ENCODE measurements at regions not wholly inside any gene's neighbourhood (a gene's known extent, or its start where the extent isn't known, plus 50 kb on each side); places are given as distances from the start of the nearest gene placed in this dataset.
"Not testable (repeated sequence)": the region's sequence is repeated elsewhere in the genome, so short reads cannot be mapped to it uniquely, and the experiment has no call there.

GRCh38 chr12:46647034-46647433 lies 178.8 kb downstream of the SLC38A4 start:
- H3K4me3 ChIP-seq (ENCODE audit: control insufficient read depth in 2 of 3, extremely low read depth in 1 of 3, insufficient read depth in 2 of 3, low read depth in 1 of 3, low read length in 3 of 3) = no peak overlapping the region
- H3K4me2 ChIP-seq (ENCODE audit: control insufficient read depth, extremely low read depth, insufficient read depth, low read depth, low read length) = no peak overlapping the region
- no peak for TF ChIP-seq EZH2 (IDR thresholded peaks at IDR 0.05; ENCODE audit: low read length)
- TF ChIP-seq CTCF (optimal IDR thresholded peaks at IDR 0.05 in 1 of 3, IDR thresholded peaks at IDR 0.05 in 1 of 3, conservative IDR thresholded peaks at IDR 0.05 in 1 of 3; ENCODE audit: extremely low read depth in 1 of 3, insufficient read depth in 2 of 3, low read length in 3 of 3) = no peak
- FAIRE-seq = no peak
- H3K79me2 ChIP-seq (ENCODE audit: control insufficient read depth, insufficient read depth, low read length) = no peaks in the 10 kb centered on the region
- H3K9ac ChIP-seq (ENCODE audit: control insufficient read depth, extremely low read depth, insufficient read depth, low read length) = no peak overlapping the region
- H3K27me3 ChIP-seq (ENCODE audit: control insufficient read depth, extremely low read depth, insufficient read depth, low read length) = no peaks in the 10 kb centered on the region
- no peaks in the 10 kb centered on the region for H4K20me1 ChIP-seq (ENCODE audit: control insufficient read depth, extremely low read depth, insufficient read depth, low read length)
- no peaks in the 10 kb centered on the region for H3K4me1 ChIP-seq (ENCODE audit: control insufficient read depth, extremely low read depth, insufficient read depth, low read length)
- peaks cover 0 to 2% of the 10 kb centered on the region in 2 experiments for H3K36me3 ChIP-seq (ENCODE audit: control insufficient read depth in 2 of 2, extremely low read depth in 1 of 2, insufficient read depth in 2 of 2, low read length in 2 of 2)
- H3K27ac ChIP-seq (ENCODE audit: control insufficient read depth, insufficient read depth, low read length) = no peak overlapping the region
- no peak for DNase-seq (ENCODE audit: low read depth, low spot score)
- dilution Hi-C loops (cut with MboI; ENCODE audit: extremely low pct_ligation_motif_present, low sequenced_read_pairs) = no loop called here
- H3K9me3 ChIP-seq (ENCODE audit: control insufficient read depth, low read depth, low read length) = no peaks in the 10 kb centered on the region
- no peaks in the 10 kb centered on the region for H3K9me1 ChIP-seq (ENCODE audit: control insufficient read depth, extremely low read depth, insufficient read depth, low read length)
- no peak overlapping the region for H2AFZ ChIP-seq (ENCODE audit: control insufficient read depth, low read length)

- H3K9me1 ChIP-seq (ENCODE audit: control insufficient read depth, extremely low read depth, insufficient read depth, low read length); DNase-seq (ENCODE audit: low read depth, low spot score); H3K27me3 ChIP-seq (ENCODE audit: control insufficient read depth, extremely low read depth, insufficient read depth, low read length); H3K27ac ChIP-seq (ENCODE audit: control insufficient read depth, insufficient read depth, low read length); H3K4me1 ChIP-seq (ENCODE audit: control insufficient read depth, extremely low read depth, insufficient read depth, low read length); H3K4me3 ChIP-seq (ENCODE audit: control insufficient read depth in 2 of 3, extremely low read depth in 1 of 3, insufficient read depth in 2 of 3, low read depth in 1 of 3, low read length in 3 of 3); H3K79me2 ChIP-seq (ENCODE audit: control insufficient read depth, insufficient read depth, low read length); H2AFZ ChIP-seq (ENCODE audit: control insufficient read depth, low read length); H3K4me2 ChIP-seq (ENCODE audit: control insufficient read depth, extremely low read depth, insufficient read depth, low read depth, low read length); H3K36me3 ChIP-seq (ENCODE audit: control insufficient read depth in 2 of 2, extremely low read depth in 1 of 2, insufficient read depth in 2 of 2, low read length in 2 of 2); H4K20me1 ChIP-seq (ENCODE audit: control insufficient read depth, extremely low read depth, insufficient read depth, low read length); dilution Hi-C loops (cut with MboI; ENCODE audit: extremely low pct_ligation_motif_present, low sequenced_read_pairs); FAIRE-seq; H3K9me3 ChIP-seq (ENCODE audit: control insufficient read depth, low read depth, low read length); H3K9ac ChIP-seq (ENCODE audit: control insufficient read depth, extremely low read depth, insufficient read depth, low read length): not testable (repeated sequence)
Measured at GRCh38 chr12:46641649-46642048, 184.1 kb downstream of the SLC38A4 start.

GRCh38 chr12:46635818-46636217 lies 190.0 kb downstream of the SLC38A4 start:
- Histone ChIP-seq H3K9me1 (ENCODE audit: control insufficient read depth, extremely low read depth, insufficient read depth, low read length) (no peaks in the 10 kb centered on the region), H3K36me3 (ENCODE audit: control insufficient read depth in 2 of 2, extremely low read depth in 1 of 2, insufficient read depth in 2 of 2, low read length in 2 of 2) (peaks cover 0 to 3% of the 10 kb centered on the region in 2 experiments), H3K4me1 (ENCODE audit: control insufficient read depth, extremely low read depth, insufficient read depth, low read length) (no peaks in the 10 kb centered on the region), H3K4me3 (ENCODE audit: control insufficient read depth in 2 of 3, extremely low read depth in 1 of 3, insufficient read depth in 2 of 3, low read depth in 1 of 3, low read length in 3 of 3) (no peak overlapping the region), H3K9me3 (ENCODE audit: control insufficient read depth, low read depth, low read length) (no peaks in the 10 kb centered on the region), H3K9ac (ENCODE audit: control insufficient read depth, extremely low read depth, insufficient read depth, low read length) (no peak overlapping the region), H4K20me1 (ENCODE audit: control insufficient read depth, extremely low read depth, insufficient read depth, low read length) (no peaks in the 10 kb centered on the region), H3K27ac (ENCODE audit: control insufficient read depth, insufficient read depth, low read length) (no peak overlapping the region), H3K4me2 (ENCODE audit: control insufficient read depth, extremely low read depth, insufficient read depth, low read depth, low read length) (no peak overlapping the region), H3K79me2 (ENCODE audit: control insufficient read depth, insufficient read depth, low read length) (no peaks in the 10 kb centered on the region), H3K27me3 (ENCODE audit: control insufficient read depth, extremely low read depth, insufficient read depth, low read length) (no peaks in the 10 kb centered on the region), H2AFZ (ENCODE audit: control insufficient read depth, low read length) (no peak overlapping the region)
- dilution Hi-C loops (cut with MboI; ENCODE audit: extremely low pct_ligation_motif_present, low sequenced_read_pairs) = no loop called here
- TF ChIP-seq CTCF (optimal IDR thresholded peaks at IDR 0.05 in 1 of 3, IDR thresholded peaks at IDR 0.05 in 1 of 3, conservative IDR thresholded peaks at IDR 0.05 in 1 of 3; ENCODE audit: extremely low read depth in 1 of 3, insufficient read depth in 2 of 3, low read length in 3 of 3) (no peak), EZH2 (IDR thresholded peaks at IDR 0.05; ENCODE audit: low read length) (no peak)
- no peak for DNase-seq (ENCODE audit: low read depth, low spot score)
- FAIRE-seq = no peak

Measured in keratinocyte (primary cell).